ENCODE measurements at regions not wholly inside any gene's neighbourhood (a gene's known extent, or its start where the extent isn't known, plus 50 kb on each side); places are given as distances from the start of the nearest gene placed in this dataset.

- no peak for TF ChIP-seq CTCF (IDR thresholded peaks at IDR 0.05)
- no peak for TF ChIP-seq POLR2A (IDR thresholded peaks at IDR 0.05)
Measured at GRCh38 chr17:55889271-55889670, 138.4 kb downstream of the PCTP start.

Data from testis (tissue), 2 donors.